SJCRH30 (cell line): ENCODE measurements at regions not wholly inside any gene's neighbourhood (a gene's known extent, or its start where the extent isn't known, plus 50 kb on each side); places are given as distances from the start of the nearest gene placed in this dataset.
"Not testable (repeated sequence)": the region's sequence is repeated elsewhere in the genome, so short reads cannot be mapped to it uniquely, and the experiment has no call there.

Experiments used
- DNase-seq, 2 experiments: peaks; one replicate each; pipeline ENCODE4 v3.0.0-alpha.2; 2015 to 2020
- H3K27ac ChIP-seq: fragments of 250-450 bp; sonication (Bioruptor Pico); 2 replicates; pipeline ENCODE4 v1.5.1; 2020; ENCODE audit warnings: mild to moderate bottlenecking, moderate library complexity
- H3K27me3 ChIP-seq: fragments of 250-450 bp; sonication (Bioruptor Pico); 2 replicates; pipeline ENCODE4 v1.5.1; 2020; ENCODE audit warnings: mild to moderate bottlenecking, moderate library complexity
- H3K36me3 ChIP-seq: fragments of 250-450 bp; sonication (Bioruptor Pico); 2 replicates; pipeline ENCODE4 v1.5.1; 2020; ENCODE audit warnings: mild to moderate bottlenecking, moderate library complexity
- H3K4me1 ChIP-seq: fragments of 250-450 bp; sonication (Bioruptor Pico); 2 replicates; pipeline ENCODE4 v1.5.1; 2020; ENCODE audit warnings: mild to moderate bottlenecking, moderate library complexity
- H3K4me3 ChIP-seq: fragments of 250-450 bp; sonication (Bioruptor Pico); 2 replicates; pipeline ENCODE4 v1.5.1; 2020; ENCODE audit warnings: mild to moderate bottlenecking, moderate library complexity
- H3K9me3 ChIP-seq: fragments of 250-450 bp; sonication (Bioruptor Pico); replicated peaks from 2 replicates; pipeline ENCODE4 v1.5.1; 2020; ENCODE audit warnings: mild to moderate bottlenecking, moderate library complexity

- Histone ChIP-seq H3K27me3 (no peaks in the 10 kb centered on the region; the same call in 1 of the 2 replicates), H3K4me3 (no peak overlapping the region), H3K4me1 (no peaks in the 10 kb centered on the region), H3K27ac (no peak overlapping the region), H3K9me3 (no peaks in the 10 kb centered on the region), H3K36me3 (no peaks in the 10 kb centered on the region)
- no peak for DNase-seq
Measured at GRCh38 chr10:120034236-120034635, 141.7 kb downstream of the SEC23IP start.

GRCh38 chr10:120039046-120039445 lies 146.5 kb downstream of the SEC23IP start:
- no peaks in the 10 kb centered on the region for H3K27me3 ChIP-seq
- DNase-seq: no peak
- no peaks in the 10 kb centered on the region for H3K9me3 ChIP-seq
- H3K4me1 ChIP-seq: no peaks in the 10 kb centered on the region
- H3K27ac ChIP-seq: no peak overlapping the region
- H3K36me3 ChIP-seq: no peaks in the 10 kb centered on the region
- H3K4me3 ChIP-seq: no peak overlapping the region

- Histone ChIP-seq H3K27ac (no peak overlapping the region), H3K9me3 (no peaks in the 10 kb centered on the region), H3K4me3 (no peak overlapping the region), H3K4me1 (no peaks in the 10 kb centered on the region), H3K36me3 (no peaks in the 10 kb centered on the region), H3K27me3 (no peaks in the 10 kb centered on the region)
- no peak for DNase-seq
Measured at GRCh38 chr10:120039826-120040225, 147.3 kb downstream of the SEC23IP start.

- H3K9me3 ChIP-seq: no peaks in the 10 kb centered on the region
- H3K36me3 ChIP-seq: no peaks in the 10 kb centered on the region
- no peaks in the 10 kb centered on the region for H3K4me1 ChIP-seq
- no peak for DNase-seq
- H3K27ac ChIP-seq: no peak overlapping the region
- H3K4me3 ChIP-seq: no peak overlapping the region
- H3K27me3 ChIP-seq: no peaks in the 10 kb centered on the region
Measured at GRCh38 chr10:120041807-120042559, 149.5 kb downstream of the SEC23IP start.

GRCh38 chr10:120042705-120043104 lies 150.2 kb downstream of the SEC23IP start:
- H3K9me3 ChIP-seq: no peaks in the 10 kb centered on the region; the same call in 1 of the 2 replicates
- H3K27me3 ChIP-seq: no peaks in the 10 kb centered on the region
- no peaks in the 10 kb centered on the region for H3K4me1 ChIP-seq

GRCh38 chr10:120047373-120047772 lies 154.8 kb downstream of the SEC23IP start:
- H3K36me3 ChIP-seq, H3K4me3 ChIP-seq, H3K27me3 ChIP-seq, DNase-seq, H3K9me3 ChIP-seq, H3K27ac ChIP-seq, H3K4me1 ChIP-seq: not testable (repeated sequence)

More at GRCh38 chr10:120042705-120043104, 150.2 kb downstream of the SEC23IP start:
- no peaks in the 10 kb centered on the region for H3K36me3 ChIP-seq
- no peak overlapping the region for H3K27ac ChIP-seq
- no peak for DNase-seq
- no peak overlapping the region for H3K4me3 ChIP-seq

GRCh38 chr10:120047926-120048325 lies 155.4 kb downstream of the SEC23IP start:
- Histone ChIP-seq H3K36me3 (no peaks in the 10 kb centered on the region), H3K9me3 (no peaks in the 10 kb centered on the region; the same call in 1 of the 2 replicates), H3K4me1 (no peaks in the 10 kb centered on the region), H3K4me3 (no peak overlapping the region), H3K27me3 (no peaks in the 10 kb centered on the region), H3K27ac (no peak overlapping the region)
- no peak for DNase-seq

- no peaks in the 10 kb centered on the region for H3K36me3 ChIP-seq
- no peak overlapping the region for H3K27ac ChIP-seq
- no peak for DNase-seq
- H3K9me3 ChIP-seq: no peaks in the 10 kb centered on the region; the same call in 1 of the 2 replicates
- no peaks in the 10 kb centered on the region for H3K27me3 ChIP-seq
- H3K4me1 ChIP-seq: no peaks in the 10 kb centered on the region
- H3K4me3 ChIP-seq: no peak overlapping the region
Measured at GRCh38 chr10:120048391-120048790, 155.9 kb downstream of the SEC23IP start.

GRCh38 chr10:120051671-120052070 lies 159.1 kb downstream of the SEC23IP start:
- no peaks in the 10 kb centered on the region for H3K4me1 ChIP-seq
- H3K9me3 ChIP-seq: no peaks in the 10 kb centered on the region; the same call in 1 of the 2 replicates
- H3K4me3 ChIP-seq: no peak overlapping the region
- H3K27me3 ChIP-seq: no peaks in the 10 kb centered on the region
- no peak for DNase-seq
- no peaks in the 10 kb centered on the region for H3K36me3 ChIP-seq
- no peak overlapping the region for H3K27ac ChIP-seq

- Histone ChIP-seq H3K9me3 (no peaks in the 10 kb centered on the region), H3K27me3 (no peaks in the 10 kb centered on the region), H3K4me3 (no peak overlapping the region), H3K27ac (no peak overlapping the region), H3K36me3 (no peaks in the 10 kb centered on the region), H3K4me1 (no peaks in the 10 kb centered on the region)
- no peak for DNase-seq
Measured at GRCh38 chr10:120052964-120053702, 160.6 kb downstream of the SEC23IP start.

GRCh38 chr10:120059790-120060189 lies 167.3 kb downstream of the SEC23IP start:
- H3K36me3 ChIP-seq, H3K27me3 ChIP-seq, H3K27ac ChIP-seq, H3K4me1 ChIP-seq, H3K4me3 ChIP-seq, H3K9me3 ChIP-seq, DNase-seq: not testable (repeated sequence)

GRCh38 chr10:120067427-120067826 lies 174.9 kb downstream of the SEC23IP start:
- Histone ChIP-seq H3K4me3 (no peak overlapping the region), H3K36me3 (no peaks in the 10 kb centered on the region), H3K27me3 (no peaks in the 10 kb centered on the region), H3K4me1 (no peaks in the 10 kb centered on the region), H3K27ac (no peak overlapping the region), H3K9me3 (no peaks in the 10 kb centered on the region)
- DNase-seq: no peak

GRCh38 chr10:120069700-120070099 lies 177.2 kb downstream of the SEC23IP start:
- H3K27ac ChIP-seq: no peak overlapping the region
- H3K4me1 ChIP-seq: no peaks in the 10 kb centered on the region
- H3K4me3 ChIP-seq: no peak overlapping the region
- H3K9me3 ChIP-seq: no peaks in the 10 kb centered on the region
- DNase-seq: no peak
- H3K36me3 ChIP-seq: no peaks in the 10 kb centered on the region
- no peaks in the 10 kb centered on the region for H3K27me3 ChIP-seq

- Histone ChIP-seq H3K9me3 (no peaks in the 10 kb centered on the region), H3K36me3 (no peaks in the 10 kb centered on the region), H3K4me3 (no peak overlapping the region), H3K4me1 (no peaks in the 10 kb centered on the region), H3K27me3 (no peaks in the 10 kb centered on the region), H3K27ac (no peak overlapping the region)
- DNase-seq: no peak
Measured at GRCh38 chr10:120075349-120075748, 182.8 kb downstream of the SEC23IP start.

- no peak for DNase-seq
- no peak overlapping the region for H3K27ac ChIP-seq
- no peaks in the 10 kb centered on the region for H3K27me3 ChIP-seq
- H3K4me1 ChIP-seq: no peaks in the 10 kb centered on the region
- no peaks in the 10 kb centered on the region for H3K36me3 ChIP-seq
- no peak overlapping the region for H3K4me3 ChIP-seq
- no peaks in the 10 kb centered on the region for H3K9me3 ChIP-seq
Measured at GRCh38 chr10:120076996-120077706, 184.6 kb downstream of the SEC23IP start.
